Esophagus muscularis mucosa (tissue), 3 donors: ENCODE measurements at regions not wholly inside any gene's neighbourhood (a gene's known extent, or its start where the extent isn't known, plus 50 kb on each side); places are given as distances from the start of the nearest gene placed in this dataset.
"Not testable (repeated sequence)": the region's sequence is repeated elsewhere in the genome, so short reads cannot be mapped to it uniquely, and the experiment has no call there.

Experiments used
- POLR2AphosphoS5 ChIP-seq, 2 donors: sonication (generic); formaldehyde crosslinking; IDR thresholded peaks; one replicate each; pipeline ENCODE4 v1.6.1; 2017; ENCODE audit warnings: antibody characterized with exemption in 2 of 2
- TF ChIP-seq, protein P1 (sequence below), 3 experiments: fragments of 200-600 bp in 2 of 3; fragments of 450-650 bp in 1 of 3; sonication (generic) in 2 of 3; IDR thresholded peaks; one replicate each; pipeline ENCODE4 v1.5.1; 2017 to 2019; ENCODE audit warnings: antibody characterized with exemption in 3 of 3, mild to moderate bottlenecking in 2 of 3, moderate library complexity in 1 of 3

DNA sequence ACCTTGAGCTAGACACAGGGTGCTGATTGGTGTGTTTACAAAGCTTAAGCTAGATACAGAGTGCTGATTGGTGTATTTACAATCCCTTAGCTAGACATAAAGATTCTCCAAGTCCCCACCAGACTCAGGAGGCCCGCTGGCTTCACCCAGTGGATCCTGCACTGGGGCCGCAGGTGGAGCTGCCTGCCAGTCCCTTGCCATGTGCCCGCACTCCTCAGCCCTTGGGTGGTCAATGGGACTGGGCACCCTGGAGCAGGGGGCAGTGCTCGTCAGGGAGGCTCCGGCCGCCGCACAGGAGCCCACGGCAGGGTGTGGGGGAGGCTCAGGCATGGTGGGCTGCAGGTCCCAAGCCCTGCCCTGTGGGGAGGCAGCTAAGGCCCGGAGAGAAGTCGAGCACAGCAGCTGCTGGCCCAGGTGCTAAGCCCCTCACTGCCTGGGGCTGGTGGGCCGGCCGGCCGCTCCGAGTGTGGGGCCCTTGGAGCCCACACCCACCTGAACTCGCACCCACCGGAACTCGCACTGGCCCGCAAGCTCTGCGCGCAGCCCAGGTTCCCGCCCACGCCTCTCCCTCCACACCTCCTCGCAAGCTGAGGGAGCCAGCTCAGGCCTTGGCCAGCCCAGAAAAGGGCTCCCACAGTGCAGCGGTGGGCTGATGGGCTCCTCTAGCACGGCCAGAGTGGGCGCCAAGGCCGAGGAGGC, 169.1 kb upstream of the ARSJ start:
- TF ChIP-seq, protein P1, sequence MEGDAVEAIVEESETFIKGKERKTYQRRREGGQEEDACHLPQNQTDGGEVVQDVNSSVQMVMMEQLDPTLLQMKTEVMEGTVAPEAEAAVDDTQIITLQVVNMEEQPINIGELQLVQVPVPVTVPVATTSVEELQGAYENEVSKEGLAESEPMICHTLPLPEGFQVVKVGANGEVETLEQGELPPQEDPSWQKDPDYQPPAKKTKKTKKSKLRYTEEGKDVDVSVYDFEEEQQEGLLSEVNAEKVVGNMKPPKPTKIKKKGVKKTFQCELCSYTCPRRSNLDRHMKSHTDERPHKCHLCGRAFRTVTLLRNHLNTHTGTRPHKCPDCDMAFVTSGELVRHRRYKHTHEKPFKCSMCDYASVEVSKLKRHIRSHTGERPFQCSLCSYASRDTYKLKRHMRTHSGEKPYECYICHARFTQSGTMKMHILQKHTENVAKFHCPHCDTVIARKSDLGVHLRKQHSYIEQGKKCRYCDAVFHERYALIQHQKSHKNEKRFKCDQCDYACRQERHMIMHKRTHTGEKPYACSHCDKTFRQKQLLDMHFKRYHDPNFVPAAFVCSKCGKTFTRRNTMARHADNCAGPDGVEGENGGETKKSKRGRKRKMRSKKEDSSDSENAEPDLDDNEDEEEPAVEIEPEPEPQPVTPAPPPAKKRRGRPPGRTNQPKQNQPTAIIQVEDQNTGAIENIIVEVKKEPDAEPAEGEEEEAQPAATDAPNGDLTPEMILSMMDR (IDR thresholded peaks at IDR 0.05), result not testable (repeated sequence)
- TF ChIP-seq POLR2AphosphoS5 (IDR thresholded peaks at IDR 0.05), result not testable (repeated sequence)
